ENCODE measurements at regions not wholly inside any gene's neighbourhood (a gene's known extent, or its start where the extent isn't known, plus 50 kb on each side); places are given as distances from the start of the nearest gene placed in this dataset.

- Histone ChIP-seq H3K27me3 (no peaks in the 10 kb centered on the region), H4K20me1 (ENCODE audit: insufficient read depth, poor library complexity, severe bottlenecking) (no peaks in the 10 kb centered on the region), H3K9me3 (ENCODE audit: low read depth) (no peaks in the 10 kb centered on the region), H3K4me3 (no peak overlapping the region), H2AFZ (no peak overlapping the region), H3K4me1 (ENCODE audit: insufficient read depth) (no peaks in the 10 kb centered on the region), H3K4me2 (no peak overlapping the region), H3K36me3 (replicated peaks; ENCODE audit: insufficient read depth, low read depth) (no peaks in the 10 kb centered on the region), H3K79me2 (no peaks in the 10 kb centered on the region), H3K9me2 (replicated peaks; ENCODE audit: insufficient read depth) (no peaks in the 10 kb centered on the region), H3K27ac (no peak overlapping the region)
- 78% methylated on average over 4 of the region's 4 CpGs for WGBS (ENCODE audit: low lambda C conversion rate, missing lambda C conversion rate)
- no peak for DNase-seq (ENCODE audit: low spot score)
- TF ChIP-seq CTCF (IDR thresholded peaks at IDR 0.05; ENCODE audit: poor library complexity) = no peak
- no peak for TF ChIP-seq EZH2phosphoT487 (IDR thresholded peaks at IDR 0.05; ENCODE audit: low read depth, severe bottlenecking, unreplicated experiment)
- TF ChIP-seq EZH2 (IDR thresholded peaks at IDR 0.05; ENCODE audit: borderline replicate concordance) = no peak
Measured at GRCh38 chr13:85698256-85698655, 101.0 kb downstream of the SLITRK6 start.

- Histone ChIP-seq H3K4me1 (ENCODE audit: insufficient read depth) (no peaks in the 10 kb centered on the region), H4K20me1 (ENCODE audit: insufficient read depth, poor library complexity, severe bottlenecking) (no peaks in the 10 kb centered on the region), H3K9me2 (replicated peaks; ENCODE audit: insufficient read depth) (no peaks in the 10 kb centered on the region), H3K27ac (no peak overlapping the region), H3K9me3 (ENCODE audit: low read depth) (no peaks in the 10 kb centered on the region), H3K27me3 (no peaks in the 10 kb centered on the region), H3K4me3 (no peak overlapping the region), H3K79me2 (no peaks in the 10 kb centered on the region), H3K4me2 (no peak overlapping the region), H3K36me3 (replicated peaks; ENCODE audit: insufficient read depth, low read depth) (no peaks in the 10 kb centered on the region), H2AFZ (no peak overlapping the region)
- peak; percentile 6 for DNase-seq (ENCODE audit: low spot score)
- TF ChIP-seq EZH2phosphoT487 (IDR thresholded peaks at IDR 0.05; ENCODE audit: low read depth, severe bottlenecking, unreplicated experiment) = no peak
- no peak for TF ChIP-seq CTCF (IDR thresholded peaks at IDR 0.05; ENCODE audit: poor library complexity)
- no peak for TF ChIP-seq EZH2 (IDR thresholded peaks at IDR 0.05; ENCODE audit: borderline replicate concordance)
- 46% methylated on average over 4 of the region's 4 CpGs for WGBS (ENCODE audit: low lambda C conversion rate, missing lambda C conversion rate)
Measured at GRCh38 chr13:85694992-85695391, 104.2 kb downstream of the SLITRK6 start.

- Histone ChIP-seq H3K27ac (peak overlapping the region; percentile 61), H3K36me3 (replicated peaks; ENCODE audit: insufficient read depth, low read depth) (no peaks in the 10 kb centered on the region), H3K9me3 (ENCODE audit: low read depth) (no peaks in the 10 kb centered on the region), H3K79me2 (no peaks in the 10 kb centered on the region), H3K4me1 (ENCODE audit: insufficient read depth) (no peaks in the 10 kb centered on the region), H2AFZ (no peak overlapping the region), H3K4me3 (no peak overlapping the region), H3K4me2 (no peak overlapping the region), H3K9me2 (replicated peaks; ENCODE audit: insufficient read depth) (no peaks in the 10 kb centered on the region), H4K20me1 (ENCODE audit: insufficient read depth, poor library complexity, severe bottlenecking) (no peaks in the 10 kb centered on the region), H3K27me3 (no peaks in the 10 kb centered on the region)
- WGBS (ENCODE audit: low lambda C conversion rate, missing lambda C conversion rate) = 73% methylated on average over 7 of the region's 7 CpGs
- peak; percentile 23 for DNase-seq (ENCODE audit: low spot score)
- no peak for TF ChIP-seq CTCF (IDR thresholded peaks at IDR 0.05; ENCODE audit: poor library complexity)
- no peak for TF ChIP-seq EZH2phosphoT487 (IDR thresholded peaks at IDR 0.05; ENCODE audit: low read depth, severe bottlenecking, unreplicated experiment)
- TF ChIP-seq EZH2 (IDR thresholded peaks at IDR 0.05; ENCODE audit: borderline replicate concordance) = no peak
Measured at GRCh38 chr13:85693889-85694511, 105.2 kb downstream of the SLITRK6 start.
